Occipital lobe (tissue), 1 donor: ENCODE measurements at regions not wholly inside any gene's neighbourhood (a gene's known extent, or its start where the extent isn't known, plus 50 kb on each side); places are given as distances from the start of the nearest gene placed in this dataset.
"Not testable (repeated sequence)": the region's sequence is repeated elsewhere in the genome, so short reads cannot be mapped to it uniquely, and the experiment has no call there.

Source experiments
- DNase-seq: peaks from one replicate; lab custom pipeline; 2025; lab: John Stamatoyannopoulos, UW

DNA sequence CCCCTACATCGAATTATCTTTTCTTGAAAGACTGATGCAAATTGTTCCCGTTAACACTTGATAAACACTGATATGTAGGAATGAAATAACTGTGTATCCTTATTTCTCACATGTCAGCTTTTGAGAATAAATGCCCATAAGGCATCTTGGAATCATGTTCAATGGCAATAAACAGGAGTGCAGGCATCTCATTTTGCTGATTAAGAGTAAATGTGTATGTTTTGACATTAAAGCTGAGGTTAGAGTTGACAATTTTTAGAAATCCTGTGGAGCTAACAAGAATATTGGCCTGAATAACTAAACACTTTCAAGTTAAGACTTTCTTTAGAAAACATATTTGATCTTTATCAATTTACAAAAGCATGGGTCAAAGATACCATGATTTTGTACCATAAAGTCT, 646.2 kb upstream of the MIR17HG start:
- no peak for DNase-seq

DNA sequence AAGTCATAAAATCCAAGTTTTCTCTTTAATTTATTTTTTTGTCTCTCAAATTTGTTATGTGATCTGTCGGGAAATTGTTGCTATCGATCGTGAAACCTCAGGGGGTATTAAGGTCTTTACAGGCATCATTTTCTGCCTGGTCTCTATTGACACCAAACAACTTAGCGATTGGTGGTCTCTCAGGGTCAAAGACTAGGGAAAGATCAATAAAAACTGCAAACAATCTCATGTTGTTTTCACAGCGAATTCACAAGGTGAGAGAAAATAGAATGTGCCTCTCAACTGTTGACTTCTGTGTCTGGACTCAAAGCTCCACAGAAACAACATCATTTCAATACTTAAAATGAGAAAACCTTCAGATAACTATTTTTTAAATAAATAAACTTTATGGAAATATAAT, 645.4 kb upstream of the MIR17HG start:
- DNase-seq: no peak

DNA sequence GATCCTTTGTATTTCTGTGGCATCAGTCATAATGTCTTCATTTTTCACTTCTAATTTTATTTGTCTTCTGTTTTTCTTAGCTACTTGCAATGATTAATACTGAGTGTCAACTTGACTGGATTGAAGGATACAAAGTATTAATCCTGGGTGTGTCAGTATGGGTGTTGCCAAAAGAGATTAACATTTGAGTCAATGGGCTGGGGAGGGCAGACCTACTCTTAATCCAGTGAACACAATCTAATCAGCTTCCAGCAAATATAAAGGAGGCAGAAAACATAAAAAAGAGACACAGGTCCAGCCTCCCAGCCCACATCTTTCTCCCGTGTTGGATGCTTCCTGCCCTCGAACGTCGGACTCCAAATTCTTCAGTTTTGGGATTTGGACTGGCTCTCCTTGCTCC, 640.9 kb upstream of the MIR17HG start:
- DNase-seq: no peak

DNA sequence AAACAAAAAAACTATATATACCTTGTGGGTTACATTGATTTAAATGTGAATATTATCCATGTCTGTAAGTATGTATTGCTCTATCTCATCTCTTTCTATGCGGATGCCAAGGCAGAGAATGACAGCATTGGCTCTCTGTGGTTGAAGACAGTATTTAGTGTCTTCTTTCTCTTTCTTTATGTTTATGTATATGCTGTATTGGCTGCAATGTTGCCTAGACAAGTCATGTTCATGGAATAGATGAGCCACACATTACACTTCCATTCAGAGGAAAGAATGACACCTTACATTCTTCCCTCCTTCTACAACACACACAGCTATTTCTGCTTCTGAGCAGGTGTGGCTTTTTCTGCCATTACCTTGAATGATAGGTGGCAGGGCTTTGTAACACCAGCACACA, 639.4 kb upstream of the MIR17HG start:
- no peak for DNase-seq

DNA sequence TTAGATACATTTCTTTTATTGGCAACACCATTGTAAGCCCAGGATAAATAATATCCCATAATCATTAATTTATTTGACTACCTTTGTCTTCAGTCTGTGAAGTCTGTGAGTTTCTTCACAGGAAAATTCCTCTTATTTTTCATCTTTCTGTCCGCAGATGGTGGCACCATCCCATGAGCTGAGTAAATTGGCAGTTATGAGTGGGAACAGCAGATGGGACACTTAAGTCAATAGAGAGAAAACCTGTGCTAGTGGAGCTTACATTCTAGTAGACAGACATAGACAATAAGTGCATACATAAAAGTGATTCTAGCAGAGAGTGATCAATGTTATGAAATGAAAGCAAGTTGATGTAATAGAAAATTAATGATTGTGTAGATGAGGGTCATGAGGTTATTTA, 638.2 kb upstream of the MIR17HG start:
- DNase-seq: no peak

DNA sequence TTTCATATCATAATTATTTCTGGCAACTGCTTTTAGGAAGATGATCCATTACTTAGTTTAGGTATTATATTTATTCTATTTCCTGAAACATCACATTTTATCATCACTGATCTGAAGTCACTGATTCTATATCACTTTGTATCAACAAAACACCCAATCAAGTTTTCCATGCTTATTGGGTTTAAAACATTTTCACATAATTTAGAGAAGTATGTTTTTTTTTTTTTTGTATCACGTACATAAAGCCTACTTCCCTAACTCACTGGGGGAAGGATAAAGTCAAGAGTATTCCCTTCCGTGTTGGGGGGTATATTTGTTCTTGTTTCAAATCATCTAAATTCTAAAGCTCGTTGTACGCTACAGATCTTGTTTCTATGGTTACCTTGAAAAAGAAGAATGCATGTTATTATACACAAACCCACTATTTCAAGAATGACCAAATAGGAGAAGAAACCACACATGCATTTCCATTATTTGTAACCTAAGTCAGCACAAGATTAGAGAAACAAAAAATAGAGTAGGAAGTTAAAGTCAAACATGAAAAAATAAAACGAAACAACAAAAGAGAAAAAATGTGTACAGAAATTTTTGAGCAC, 637.2 kb upstream of the MIR17HG start:
- no peak for DNase-seq

DNA sequence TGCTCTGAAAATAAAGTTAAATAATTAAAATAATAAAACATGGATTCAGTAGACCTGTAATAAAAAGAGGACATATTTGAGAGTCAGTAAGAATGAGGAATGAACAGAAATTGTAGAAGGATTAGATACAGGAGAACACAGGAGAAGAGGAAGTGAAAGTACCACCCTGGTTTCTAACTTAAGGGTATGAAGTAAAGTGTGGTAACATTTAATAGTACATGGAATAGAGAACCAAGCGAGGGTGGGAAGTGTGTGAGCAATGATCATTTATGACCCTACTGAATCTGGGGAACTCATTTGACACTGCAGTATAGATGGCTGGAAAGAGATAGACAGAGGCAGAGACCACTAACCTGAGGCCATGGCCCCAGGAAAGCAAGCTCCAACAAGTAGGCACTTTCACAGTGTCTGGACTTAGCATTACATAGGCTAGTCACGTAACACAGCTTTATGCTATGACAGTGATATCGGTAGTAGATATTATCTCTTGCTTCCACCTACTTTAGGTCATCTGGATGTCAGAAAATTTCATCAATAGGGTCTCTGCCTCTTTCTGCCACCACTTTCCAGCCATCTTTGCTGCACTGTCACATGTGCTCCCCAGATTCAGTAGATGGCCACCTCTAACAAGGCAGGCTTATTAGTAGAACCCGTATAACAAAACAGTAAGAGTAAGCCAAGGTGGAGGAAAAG, 633.9 kb upstream of the MIR17HG start:
- DNase-seq: no peak

DNA sequence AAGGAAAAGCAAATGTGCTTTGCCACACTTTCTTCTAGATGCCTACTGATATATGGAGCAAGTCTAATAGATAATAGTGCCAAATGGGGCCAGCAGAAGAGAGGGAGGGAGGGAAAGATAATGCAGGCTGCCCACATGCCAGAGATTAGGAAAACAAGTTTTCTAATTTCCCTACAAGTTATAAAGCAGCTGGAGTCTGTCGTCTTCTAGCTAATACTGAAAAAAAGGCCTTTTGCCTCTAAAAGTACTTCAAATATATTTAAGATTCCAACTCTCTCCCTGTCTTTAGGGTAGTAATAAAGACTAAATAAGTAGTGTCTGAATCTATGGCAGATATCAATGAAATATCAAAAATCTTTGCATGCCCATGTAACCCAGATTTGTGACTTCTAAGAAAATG, 632.0 kb upstream of the MIR17HG start:
- DNase-seq: no peak

DNA sequence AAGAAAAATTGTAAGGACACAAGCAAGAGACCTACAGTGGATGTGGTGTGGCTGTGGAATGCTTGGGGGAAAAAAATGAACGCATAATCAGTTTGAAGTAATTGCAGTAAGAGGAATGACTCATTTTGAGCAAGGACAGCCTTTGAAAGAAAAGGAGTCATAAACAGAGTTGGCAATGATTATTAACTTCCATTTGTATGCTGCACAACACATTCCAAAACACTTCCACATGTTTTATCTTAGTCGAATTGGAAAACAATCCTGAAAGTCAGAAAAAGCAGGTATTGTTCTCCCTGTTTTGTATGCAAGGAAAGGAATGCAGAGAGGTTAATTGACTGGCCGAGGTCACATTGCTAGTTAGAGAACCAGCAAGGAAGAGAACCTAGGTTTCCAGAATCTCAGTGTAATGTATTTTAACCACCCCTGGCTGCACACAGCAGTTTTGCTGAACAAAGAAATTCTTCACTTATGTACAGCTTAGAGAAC, 630.0 kb upstream of the MIR17HG start:
- no peak for DNase-seq

DNA sequence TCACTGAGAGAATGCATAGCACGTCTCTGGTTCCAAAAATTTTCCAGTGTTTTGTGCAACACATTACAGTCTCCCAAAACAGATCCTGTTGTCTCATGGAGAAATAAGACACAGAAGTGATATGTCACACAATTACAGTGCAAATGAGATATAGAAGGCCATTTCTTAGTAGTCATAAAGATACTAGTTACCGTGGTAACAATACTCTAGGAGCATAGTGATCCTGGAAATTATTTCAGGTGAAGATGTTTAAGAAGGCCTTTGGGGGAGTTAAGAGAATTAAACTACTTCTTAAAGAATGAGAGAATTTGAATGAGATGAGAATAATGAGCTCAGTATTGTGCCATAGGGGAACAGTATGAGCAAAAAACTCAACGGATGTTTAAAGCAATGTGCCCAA, 628.0 kb upstream of the MIR17HG start:
- no peak for DNase-seq

DNA sequence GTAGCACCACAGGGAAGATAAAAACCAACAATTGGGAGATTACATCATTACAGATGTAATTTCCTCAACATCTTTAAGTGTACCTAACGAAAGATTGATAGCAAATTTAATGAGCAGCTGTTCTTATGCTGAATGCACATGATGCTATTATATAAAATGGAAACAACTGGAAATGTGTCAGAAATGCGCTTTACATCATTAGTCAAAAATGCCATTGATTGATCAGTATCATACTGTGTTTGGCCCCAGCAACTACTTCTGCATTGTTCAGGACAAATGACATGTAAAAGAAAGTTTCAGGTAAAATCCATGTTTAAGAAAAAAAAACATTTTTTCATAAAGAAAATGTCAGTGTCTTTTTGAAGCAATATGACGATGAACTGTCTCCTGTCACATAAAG, 625.5 kb upstream of the MIR17HG start:
- no peak for DNase-seq

DNA sequence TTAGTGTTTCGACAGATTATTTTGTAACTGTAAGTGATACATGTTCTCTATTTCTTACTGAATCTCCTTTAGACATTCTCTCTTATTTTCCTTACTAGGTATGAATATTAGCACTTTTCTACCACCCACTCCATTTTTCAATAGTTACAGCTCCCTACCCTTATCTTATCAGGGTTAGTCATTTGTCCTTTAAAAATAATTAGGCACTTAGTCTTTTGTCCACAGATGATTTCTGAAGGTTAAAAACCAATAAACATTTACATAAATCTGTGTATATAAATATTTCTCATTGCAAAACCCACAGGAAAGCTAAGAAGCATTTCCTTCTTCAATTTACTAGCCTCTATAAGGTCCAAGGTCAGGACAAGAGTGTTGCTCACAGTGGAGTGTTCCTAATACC, 624.1 kb upstream of the MIR17HG start:
- no peak for DNase-seq

DNA sequence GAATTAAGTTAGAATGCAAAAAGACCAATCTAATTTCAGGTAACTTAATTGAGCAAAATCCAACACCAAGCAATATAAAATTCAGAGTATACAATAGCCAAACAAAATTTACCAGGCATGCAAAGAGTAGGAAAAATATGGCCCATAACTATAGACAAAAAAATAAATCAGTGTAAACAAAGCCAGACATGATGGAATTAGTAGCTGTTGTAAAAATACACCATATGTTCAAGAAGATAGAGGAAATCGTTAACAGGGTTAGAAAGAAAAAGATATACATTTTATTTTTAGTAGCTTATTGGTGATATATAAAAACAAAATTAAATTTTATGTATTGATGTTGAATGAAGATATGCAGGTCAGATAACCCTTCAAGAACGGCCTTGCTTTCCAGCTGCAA, 621.1 kb upstream of the MIR17HG start:
- no peak for DNase-seq

DNA sequence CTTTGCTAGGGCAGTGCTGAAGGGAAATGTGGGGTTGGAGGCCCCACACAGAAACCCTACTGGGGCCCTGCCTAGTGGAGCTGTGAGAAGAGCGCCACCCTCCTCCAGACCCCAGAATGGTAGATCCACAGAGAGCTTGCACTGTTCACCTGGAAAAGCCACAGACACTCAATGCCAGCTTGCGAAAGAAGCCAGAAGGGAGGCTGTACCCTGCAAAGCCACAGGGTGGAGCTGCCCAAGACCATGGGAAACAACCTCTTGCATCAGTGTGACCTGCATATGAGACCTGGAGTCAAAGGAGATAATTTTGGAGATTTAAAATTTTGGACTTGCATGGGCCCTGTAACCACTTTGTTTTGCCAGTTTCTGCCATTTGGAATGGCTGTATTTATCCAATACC, 615.4 kb upstream of the MIR17HG start:
- no peak for DNase-seq

DNA sequence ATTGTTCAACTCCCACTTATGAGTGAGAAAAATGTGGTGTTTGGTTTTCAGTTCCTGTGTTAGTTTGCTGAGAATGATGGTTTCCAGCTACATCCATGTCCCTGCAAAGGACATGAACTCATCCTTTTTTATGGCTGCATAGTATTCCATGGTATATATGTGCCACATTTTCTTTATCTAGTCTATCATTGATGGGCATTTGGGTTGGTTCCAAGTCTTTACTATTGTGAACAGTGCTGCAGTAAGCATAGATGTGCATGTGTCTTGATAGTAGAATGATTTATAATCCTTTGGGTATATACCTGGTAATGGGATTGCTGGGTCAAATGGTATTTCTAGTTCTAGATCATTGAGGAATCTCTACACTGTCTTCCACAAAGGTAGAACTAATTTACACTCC, 613.0 kb upstream of the MIR17HG start:
- DNase-seq: not testable (repeated sequence)

DNA sequence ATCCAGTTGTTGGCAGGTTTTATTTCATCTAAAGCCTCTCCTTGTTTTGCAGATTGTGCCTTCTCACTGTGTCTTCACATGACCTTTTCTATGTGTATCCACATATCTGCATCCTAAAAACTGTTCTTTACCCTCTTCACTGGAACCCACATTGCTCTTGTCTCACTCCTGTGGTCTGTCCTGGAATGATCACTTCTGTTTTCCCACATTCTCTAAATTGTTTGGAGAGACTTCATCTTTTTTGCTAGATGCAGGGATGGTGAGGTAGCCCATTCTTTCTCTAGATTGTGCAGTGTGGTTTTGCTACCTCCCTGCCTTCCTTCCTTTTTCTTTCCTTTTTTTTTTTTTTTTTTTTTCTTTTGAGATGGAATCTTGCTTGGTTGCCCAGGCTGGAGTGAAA, 608.6 kb upstream of the MIR17HG start:
- no peak for DNase-seq

DNA sequence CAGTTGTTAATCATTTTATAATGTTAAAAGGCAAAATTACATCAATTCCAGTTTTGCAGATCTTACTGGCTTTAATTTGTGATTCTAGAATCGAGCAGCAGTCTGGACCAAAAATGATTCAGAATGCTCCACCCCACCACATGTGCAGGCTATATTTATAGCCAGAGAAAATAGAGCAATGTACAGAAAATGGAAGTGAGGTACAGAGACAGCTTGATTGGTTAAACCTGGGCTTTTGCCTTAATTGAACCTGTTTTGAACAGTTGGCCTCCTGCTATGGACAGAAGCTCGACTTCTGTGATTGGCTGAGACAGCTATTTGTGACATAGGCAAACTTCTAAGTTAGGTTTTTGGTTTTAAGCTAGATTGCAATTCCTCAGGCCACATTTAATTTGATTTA, 607.4 kb upstream of the MIR17HG start:
- DNase-seq: no peak

DNA sequence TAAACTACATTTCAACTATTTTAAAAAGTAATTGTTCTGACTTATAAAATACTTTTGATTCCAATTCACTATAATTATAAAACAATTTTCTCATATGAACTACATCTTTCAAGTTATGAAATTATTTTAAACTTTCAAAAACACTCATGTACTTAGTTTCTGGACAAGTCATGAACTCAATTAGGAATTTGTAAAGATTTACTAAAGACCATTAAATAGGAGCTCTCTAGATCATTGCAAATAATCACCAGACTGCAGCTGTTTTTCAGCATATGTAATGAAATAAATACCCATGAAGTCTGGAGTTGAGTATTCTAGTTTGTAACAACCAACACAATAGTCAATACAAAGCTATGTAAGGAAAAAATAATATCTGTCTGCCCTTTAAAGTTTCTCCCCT, 605.1 kb upstream of the MIR17HG start:
- DNase-seq: no peak

DNA sequence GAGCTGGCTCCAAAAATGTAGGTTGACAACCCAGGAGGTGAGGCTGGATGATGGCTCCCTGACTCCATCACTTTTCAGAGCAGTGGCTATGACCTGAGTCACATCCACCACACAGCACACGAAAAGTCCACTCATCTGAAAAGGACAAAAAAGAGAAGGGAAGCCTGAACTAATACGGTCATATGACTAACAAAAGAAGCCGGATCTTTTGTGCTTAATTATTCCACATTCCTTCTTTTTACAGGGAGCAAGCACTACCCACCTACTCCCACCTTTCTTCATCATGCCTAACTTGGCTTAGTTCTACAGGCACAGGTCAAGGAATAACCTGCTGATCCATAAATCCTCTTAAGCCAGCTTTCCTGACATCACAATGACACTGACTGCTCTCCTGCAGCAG, 601.3 kb upstream of the MIR17HG start:
- no peak for DNase-seq

DNA sequence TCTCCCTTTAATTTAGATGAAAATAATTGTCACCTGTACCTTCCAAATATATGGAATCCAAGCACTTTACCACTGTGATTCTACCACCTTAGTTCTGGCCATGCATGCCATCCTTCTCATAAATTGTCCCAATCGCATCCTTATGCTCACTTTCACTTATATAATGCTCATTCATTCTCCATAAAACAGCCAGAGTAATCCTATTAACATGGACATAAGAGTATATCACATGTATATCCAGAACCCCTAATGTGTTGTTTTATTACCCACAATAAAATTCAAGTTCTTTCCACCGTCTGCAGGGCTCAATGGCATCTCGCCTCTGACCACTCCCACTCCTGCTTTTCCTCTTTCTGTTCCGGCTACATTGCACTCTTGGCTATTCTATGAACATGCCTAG, 597.5 kb upstream of the MIR17HG start:
- DNase-seq: no peak

DNA sequence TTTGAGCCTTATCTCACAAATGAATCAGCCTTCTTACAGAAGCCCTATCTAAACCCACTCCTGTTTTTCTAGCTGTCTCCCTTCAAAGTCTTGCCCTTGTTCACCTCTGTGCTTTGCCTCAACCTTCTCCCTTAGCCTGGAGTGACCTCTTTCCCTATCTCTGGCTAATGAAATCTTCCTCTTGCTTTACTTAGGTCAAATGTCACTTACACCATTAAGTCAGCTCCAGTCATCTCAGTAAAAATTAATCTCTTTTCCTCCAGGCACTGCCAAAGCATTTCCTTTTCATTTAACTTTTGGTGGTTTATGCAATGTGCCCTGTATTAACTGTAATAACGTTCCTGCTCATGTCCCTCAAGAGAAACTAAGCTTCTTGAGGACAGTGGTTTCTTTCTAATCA, 596.5 kb upstream of the MIR17HG start:
- no peak for DNase-seq

DNA sequence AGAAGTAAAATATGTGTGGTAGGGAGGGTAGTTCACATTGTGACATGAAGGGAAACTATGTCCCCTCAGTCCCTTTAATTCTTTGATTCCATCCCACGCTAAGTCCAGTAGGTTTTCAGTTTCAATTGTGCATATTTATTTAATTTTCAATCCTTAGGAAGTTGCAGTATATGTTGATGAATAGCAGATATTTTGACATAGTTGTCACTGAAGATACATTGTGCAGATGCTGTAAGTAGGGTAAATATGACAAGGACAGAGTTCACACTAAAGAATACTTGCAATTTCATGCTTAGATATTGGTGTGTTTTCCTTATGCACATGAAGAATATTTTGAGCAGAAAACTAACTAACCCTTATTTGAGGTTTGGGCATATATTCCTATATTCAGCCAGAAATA, 595.4 kb upstream of the MIR17HG start:
- DNase-seq: no peak

DNA sequence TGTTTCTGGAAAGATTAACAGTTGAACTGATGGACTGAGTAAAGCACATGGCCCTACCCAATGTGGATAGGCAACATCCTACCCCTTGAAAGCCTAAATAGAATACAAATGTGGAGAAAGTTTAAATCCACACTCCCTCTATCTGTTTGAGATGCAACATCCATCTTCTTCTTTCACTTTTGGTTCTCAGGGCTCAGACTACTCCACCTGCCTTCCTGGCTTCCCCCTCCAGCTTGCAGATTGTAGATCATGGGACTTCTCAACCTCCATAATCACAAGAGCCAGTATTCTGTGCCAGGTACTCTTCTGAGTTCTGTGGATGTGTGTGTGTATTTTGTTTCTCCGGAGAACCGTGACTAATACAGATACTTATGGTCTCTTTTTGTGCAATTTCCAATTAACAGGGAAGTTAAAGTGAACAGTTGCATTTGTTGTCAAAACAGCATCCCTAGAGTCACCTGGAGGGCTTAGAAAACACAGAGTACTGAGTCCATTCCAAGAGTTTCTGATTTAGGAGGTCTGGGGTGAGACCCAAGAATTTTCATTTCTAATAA, 590.3 kb upstream of the MIR17HG start:
- no peak for DNase-seq
